ENCODE measurements at regions not wholly inside any gene's neighbourhood (a gene's known extent, or its start where the extent isn't known, plus 50 kb on each side); places are given as distances from the start of the nearest gene placed in this dataset.
A peak's percentile ranks its signal among the peaks of the same experiment; 100 is the strongest.

- intact Hi-C loops (cut with DNase I) = no loop called here
- no peak for DNase-seq
Measured at GRCh38 chr1:17995480-17995879, 112.1 kb upstream of the IGSF21 start.

GRCh38 chr1:17998889-17999288 is 108.7 kb upstream of the IGSF21 start:
- peak in 2 of 42 donors; percentile 9 to 38 for DNase-seq
- intact Hi-C loops (cut with DNase I) = no loop called here

GRCh38 chr1:17999884-18000283 is 107.7 kb upstream of the IGSF21 start:
- intact Hi-C loops (cut with DNase I) = no loop called here
- DNase-seq = no peak

- DNase-seq = peak in 11 of 42 donors; percentile 9 to 60 (median 19)
- intact Hi-C loops (cut with DNase I) = no loop called here
Measured at GRCh38 chr1:18001725-18002124, 105.9 kb upstream of the IGSF21 start.

GRCh38 chr1:18004278-18004677 is 103.3 kb upstream of the IGSF21 start:
- intact Hi-C loops (cut with DNase I) = no loop called here
- DNase-seq = no peak

GRCh38 chr1:18005238-18005637 is 102.4 kb upstream of the IGSF21 start:
- peak in 13 of 42 donors; percentile 4 to 50 (median 15) for DNase-seq
- intact Hi-C loops (cut with DNase I) = no loop called here

- no peak for DNase-seq
- intact Hi-C loops (cut with DNase I) = no loop called here
Measured at GRCh38 chr1:18007391-18008041, 100.1 kb upstream of the IGSF21 start.

- intact Hi-C loops (cut with DNase I) = no loop called here
- DNase-seq = no peak
Measured at GRCh38 chr1:18008081-18008480, 99.5 kb upstream of the IGSF21 start.

GRCh38 chr1:18009055-18009454 is 98.5 kb upstream of the IGSF21 start:
- intact Hi-C loops (cut with DNase I) = no loop called here
- no peak for DNase-seq

- intact Hi-C loops (cut with DNase I) = no loop called here
- DNase-seq = peak in 19 of 42 donors; percentile 12 to 66 (median 29)
Measured at GRCh38 chr1:18009478-18009961, 98.1 kb upstream of the IGSF21 start.

GRCh38 chr1:18010408-18010807 is 97.2 kb upstream of the IGSF21 start:
- intact Hi-C loops (cut with DNase I) = no loop called here

GRCh38 chr1:18010945-18011344 is 96.7 kb upstream of the IGSF21 start:
- DNase-seq = no peak
- intact Hi-C loops (cut with DNase I) = no loop called here

More at GRCh38 chr1:18010408-18010807, 97.2 kb upstream of the IGSF21 start:
- no peak for DNase-seq

- DNase-seq = no peak
- intact Hi-C loops (cut with DNase I) = no loop called here
Measured at GRCh38 chr1:18011703-18012102, 95.9 kb upstream of the IGSF21 start.

- intact Hi-C loops (cut with DNase I) = no loop called here
Measured at GRCh38 chr1:18012686-18013085, 94.9 kb upstream of the IGSF21 start.

GRCh38 chr1:18013216-18013615 is 94.4 kb upstream of the IGSF21 start:
- DNase-seq = no peak
- intact Hi-C loops (cut with DNase I) = no loop called here

More at GRCh38 chr1:18012686-18013085, 94.9 kb upstream of the IGSF21 start:
- no peak for DNase-seq

GRCh38 chr1:18015719-18016118 is 91.9 kb upstream of the IGSF21 start:
- intact Hi-C loops (cut with DNase I) = no loop called here
- no peak for DNase-seq

GRCh38 chr1:18018366-18018765 is 89.2 kb upstream of the IGSF21 start:
- intact Hi-C loops (cut with DNase I) = no loop called here
- no peak for DNase-seq

GRCh38 chr1:18020021-18020817 is 87.4 kb upstream of the IGSF21 start:
- no peak for DNase-seq
- intact Hi-C loops (cut with DNase I) = no loop called here

- intact Hi-C loops (cut with DNase I) = no loop called here
Measured at GRCh38 chr1:18021242-18021641, 86.4 kb upstream of the IGSF21 start.

GRCh38 chr1:18032172-18032859 is 75.3 kb upstream of the IGSF21 start:
- no peak for DNase-seq
- intact Hi-C loops (cut with DNase I) = no loop called here

More at GRCh38 chr1:18021242-18021641, 86.4 kb upstream of the IGSF21 start:
- DNase-seq = no peak
